ENCODE measurements at regions not wholly inside any gene's neighbourhood (a gene's known extent, or its start where the extent isn't known, plus 50 kb on each side); places are given as distances from the start of the nearest gene placed in this dataset.

DNA sequence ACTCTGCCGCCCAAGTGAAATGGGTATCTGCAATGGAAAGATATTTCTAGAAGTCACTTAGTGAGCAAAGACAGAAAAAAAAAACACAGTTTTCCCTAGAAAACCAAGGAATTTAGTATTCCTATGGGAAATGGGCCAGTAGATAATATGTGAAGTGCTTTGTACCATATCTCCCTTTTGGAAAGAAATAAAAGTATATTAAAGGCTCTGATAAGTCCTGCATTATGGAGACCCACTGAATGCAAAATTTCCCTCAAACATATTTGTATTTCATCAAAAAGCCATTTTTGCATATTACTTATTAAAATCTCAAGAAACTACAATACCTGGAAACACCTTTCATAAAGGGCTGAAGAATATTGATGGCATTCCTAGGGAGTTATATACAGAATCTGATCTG is 51.6 kb upstream of the DYNLRB2 start:
- no peak for DNase-seq (ENCODE audit: extremely low read depth in 1 of 2, low read depth in 1 of 2)

DNA sequence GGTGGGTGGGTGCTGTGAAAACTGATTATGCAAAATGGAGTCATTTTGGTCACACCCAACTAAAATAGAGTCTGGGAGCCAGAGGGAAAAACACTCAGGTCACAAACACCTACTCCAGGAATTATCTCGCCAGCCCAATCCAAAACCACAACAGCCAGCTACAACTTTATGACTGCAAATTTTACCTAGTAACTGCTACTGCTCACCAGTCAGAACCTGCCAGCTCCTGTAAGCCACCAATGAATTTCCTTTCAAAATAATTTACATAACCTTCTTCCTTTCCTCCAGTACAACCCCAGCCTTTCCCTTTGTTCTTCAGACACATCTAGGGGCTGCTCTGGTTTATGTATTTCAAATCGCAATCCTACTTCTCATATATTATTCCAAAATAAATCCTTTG is 52.6 kb upstream of the DYNLRB2 start:
- no peak for DNase-seq (ENCODE audit: extremely low read depth in 1 of 2, low read depth in 1 of 2)

GRCh38 chr16:80480664-80481063 is 60.1 kb upstream of the DYNLRB2 start:
- no peak for DNase-seq (ENCODE audit: extremely low read depth in 1 of 2, low read depth in 1 of 2)

GRCh38 chr16:80477838-80478237 is 63.0 kb upstream of the DYNLRB2 start:
- no peak for DNase-seq (ENCODE audit: extremely low read depth in 1 of 2, low read depth in 1 of 2)

GRCh38 chr16:80468029-80468428 is 72.8 kb upstream of the DYNLRB2 start:
- DNase-seq (ENCODE audit: extremely low read depth in 1 of 2, low read depth in 1 of 2), result no peak

GRCh38 chr16:80466024-80466987 is 74.5 kb upstream of the DYNLRB2 start:
- peak; percentile 23 to 33 for DNase-seq (ENCODE audit: extremely low read depth in 1 of 2, low read depth in 1 of 2)

- no peak for DNase-seq (ENCODE audit: extremely low read depth in 1 of 2, low read depth in 1 of 2)
These were observed 76.9 kb upstream of the DYNLRB2 start for GRCh38 chr16:80463751-80464495.

GRCh38 chr16:80463326-80463725 is 77.5 kb upstream of the DYNLRB2 start:
- DNase-seq (ENCODE audit: extremely low read depth in 1 of 2, low read depth in 1 of 2), result no peak

DNA sequence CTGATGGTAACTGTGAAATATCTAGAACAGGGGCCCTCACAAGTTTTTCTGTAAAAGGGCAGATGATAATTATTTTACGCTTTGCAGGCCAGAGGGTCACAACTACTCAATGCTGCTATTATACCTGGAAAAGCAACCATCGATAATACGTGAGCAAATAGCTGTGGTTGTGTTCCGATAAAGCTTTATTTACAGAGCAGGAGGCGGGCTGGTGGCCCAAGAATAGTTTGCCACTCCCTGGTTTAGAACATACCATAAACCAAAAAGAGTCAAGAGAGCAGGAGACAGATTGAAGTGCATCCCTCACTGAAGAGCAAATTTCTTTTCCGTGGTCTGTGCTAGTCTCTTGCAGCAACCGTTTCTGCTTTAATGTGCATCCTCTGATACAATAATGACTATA is 77.9 kb upstream of the DYNLRB2 start:
- no peak for DNase-seq (ENCODE audit: extremely low read depth in 1 of 2, low read depth in 1 of 2)

GRCh38 chr16:80460988-80461387 is 79.8 kb upstream of the DYNLRB2 start:
- no peak for DNase-seq (ENCODE audit: extremely low read depth in 1 of 2, low read depth in 1 of 2)

DNA sequence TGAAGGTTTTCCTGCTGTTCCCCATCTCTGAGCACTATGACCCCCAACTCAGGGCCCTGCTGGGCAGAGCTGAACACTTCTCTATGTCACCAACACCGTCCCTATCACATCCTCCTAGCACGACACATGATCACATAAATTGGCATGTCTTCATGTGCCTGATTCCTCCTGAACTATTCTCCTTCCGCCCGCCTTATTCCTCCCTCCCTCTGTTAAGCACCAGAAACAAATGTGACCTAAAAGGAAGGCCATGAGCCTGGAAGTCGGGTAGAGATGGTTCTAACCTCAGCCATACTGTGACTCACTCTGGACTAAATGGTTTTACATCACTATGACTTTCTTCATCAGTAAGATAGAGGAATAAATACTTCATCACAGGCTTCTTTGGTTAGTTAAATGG is 80.8 kb upstream of the DYNLRB2 start:
- DNase-seq (ENCODE audit: extremely low read depth in 1 of 2, low read depth in 1 of 2), result no peak

DNA sequence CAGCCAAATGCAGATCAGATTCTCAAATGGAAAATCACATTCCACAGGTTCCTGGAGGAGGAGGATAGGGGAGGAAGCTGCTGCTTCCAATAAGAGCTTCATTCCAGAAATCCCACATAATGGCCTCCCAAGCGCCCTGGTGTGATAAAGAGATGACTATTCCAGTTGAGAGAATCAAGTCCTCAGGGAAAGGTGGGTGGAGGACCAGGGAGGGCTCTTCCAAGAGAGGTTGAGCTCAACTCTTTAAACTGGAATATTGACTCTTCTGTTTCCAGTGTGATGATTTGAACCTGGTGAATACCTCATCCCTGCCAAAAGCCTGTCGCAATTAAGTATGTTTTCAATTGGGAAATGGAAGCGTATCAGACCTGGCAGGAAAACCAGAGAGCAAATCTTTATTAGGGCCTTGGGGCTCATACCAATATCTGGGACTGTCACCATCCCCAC is 81.4 kb upstream of the DYNLRB2 start:
- no peak for DNase-seq (ENCODE audit: extremely low read depth in 1 of 2, low read depth in 1 of 2)

- DNase-seq (ENCODE audit: extremely low read depth in 1 of 2, low read depth in 1 of 2), result no peak
These were observed 82.9 kb upstream of the DYNLRB2 start for GRCh38 chr16:80457871-80458270.

DNA sequence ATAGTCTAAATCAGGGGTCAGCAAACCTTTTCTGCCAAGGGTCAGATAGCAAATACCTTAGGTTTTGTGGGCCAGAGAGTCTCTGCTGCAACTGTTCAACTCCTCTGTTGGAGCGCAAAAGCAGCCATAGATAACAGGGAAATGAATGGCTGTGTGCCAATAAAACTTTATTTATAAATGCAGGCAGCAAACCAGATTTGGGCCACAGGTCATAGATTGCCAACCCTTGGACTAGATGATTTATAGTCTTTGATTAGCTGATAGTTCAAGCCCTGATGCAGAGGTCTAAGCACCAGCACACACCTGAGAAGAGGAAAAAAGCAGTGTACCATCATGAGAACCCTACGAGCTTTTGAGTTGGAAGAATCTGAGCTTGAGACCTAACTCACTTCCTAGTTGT is 86.0 kb upstream of the DYNLRB2 start:
- no peak for DNase-seq (ENCODE audit: extremely low read depth in 1 of 2, low read depth in 1 of 2)

DNA sequence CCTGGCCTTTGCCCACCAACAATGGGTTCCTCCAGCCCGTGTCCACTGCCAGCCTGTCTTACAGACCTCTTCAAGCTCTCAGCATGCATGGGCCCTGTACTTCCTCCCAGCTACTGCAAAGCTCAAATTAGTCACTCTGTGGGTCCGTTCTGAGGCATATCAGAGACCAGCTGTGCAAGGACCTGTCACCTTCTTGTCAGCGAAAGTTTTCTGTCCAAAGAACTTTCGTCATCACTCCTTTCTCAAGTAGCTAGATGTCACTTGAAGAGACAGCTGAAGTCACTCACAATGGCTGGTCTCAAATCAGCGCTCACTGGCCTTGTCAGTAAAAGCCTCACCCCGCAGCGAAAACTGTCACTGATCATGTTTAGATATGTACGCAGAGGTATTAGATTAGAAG is 91.4 kb upstream of the DYNLRB2 start:
- DNase-seq (ENCODE audit: extremely low read depth in 1 of 2, low read depth in 1 of 2), result no peak

GRCh38 chr16:80447241-80447640 is 93.6 kb upstream of the DYNLRB2 start:
- DNase-seq (ENCODE audit: extremely low read depth in 1 of 2, low read depth in 1 of 2), result no peak

DNA sequence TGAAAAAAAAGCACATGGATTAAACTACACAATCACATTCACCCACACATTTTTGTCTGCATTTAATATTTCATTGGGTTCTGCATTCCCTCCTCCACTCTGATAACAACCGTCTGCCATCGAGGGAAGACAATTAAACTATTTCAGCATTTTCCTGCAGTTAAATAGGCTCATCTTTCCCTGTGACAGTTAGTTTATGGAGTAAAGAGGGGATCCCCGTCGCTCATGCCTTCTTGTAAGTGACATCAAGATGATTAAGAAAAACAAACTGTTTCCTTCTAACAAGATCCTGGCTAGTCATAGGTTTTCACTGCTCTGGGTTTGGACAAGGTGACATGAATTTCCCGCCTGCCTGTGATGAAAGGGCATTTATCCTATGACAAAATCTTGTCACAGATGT is 98.0 kb upstream of the DYNLRB2 start:
- no peak for DNase-seq (ENCODE audit: extremely low read depth in 1 of 2, low read depth in 1 of 2)

DNA sequence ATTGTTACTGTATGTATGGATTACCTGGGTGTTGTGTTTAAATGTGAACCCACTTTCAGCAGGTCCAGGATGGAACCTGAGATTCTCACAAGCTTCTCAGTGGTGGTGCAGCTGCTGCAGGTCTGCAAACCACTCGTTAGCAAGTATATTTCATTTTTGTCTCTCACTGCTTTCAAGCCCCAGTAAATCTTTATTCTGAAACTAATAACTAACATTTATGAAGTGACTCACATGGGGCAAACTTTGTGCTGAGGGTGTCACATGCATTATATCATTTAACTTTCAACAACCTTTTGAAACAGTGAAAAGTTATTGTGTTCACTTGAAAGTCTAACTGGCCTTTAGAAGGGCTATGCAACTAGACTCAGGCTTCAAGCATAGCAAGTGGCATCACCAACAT is 98.9 kb upstream of the DYNLRB2 start:
- no peak for DNase-seq (ENCODE audit: extremely low read depth in 1 of 2, low read depth in 1 of 2)

DNA sequence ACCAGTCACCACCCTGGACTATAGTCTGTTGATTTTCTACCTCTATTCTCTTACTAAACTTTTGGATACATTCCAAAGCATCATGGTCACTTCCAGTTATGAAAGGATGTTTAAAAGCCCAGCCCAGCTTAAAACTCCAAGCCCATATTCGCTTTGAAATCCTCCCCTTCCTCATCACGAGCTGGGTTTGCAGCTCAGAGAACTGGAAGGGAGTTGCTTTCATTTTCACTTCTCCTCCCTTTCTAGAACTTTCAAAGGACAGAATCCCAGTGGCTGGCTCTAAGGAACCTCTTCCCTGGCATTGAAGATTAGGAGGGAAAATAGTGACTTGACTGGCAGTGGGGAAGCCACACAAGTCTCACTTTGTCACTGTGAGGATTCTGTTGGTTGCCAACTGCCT is 100.1 kb upstream of the DYNLRB2 start:
- DNase-seq (ENCODE audit: extremely low read depth in 1 of 2, low read depth in 1 of 2), result no peak

GRCh38 chr16:80437707-80438106 is 103.1 kb upstream of the DYNLRB2 start:
- DNase-seq (ENCODE audit: extremely low read depth in 1 of 2, low read depth in 1 of 2), result no peak

GRCh38 chr16:80436510-80436909 is 104.3 kb upstream of the DYNLRB2 start:
- no peak for DNase-seq (ENCODE audit: extremely low read depth in 1 of 2, low read depth in 1 of 2)

- no peak for DNase-seq (ENCODE audit: extremely low read depth in 1 of 2, low read depth in 1 of 2)
These were observed 107.2 kb upstream of the DYNLRB2 start for GRCh38 chr16:80433623-80434022.

Measured in stimulated activated CD8-positive, alpha-beta memory T cell treated with anti-CD3 and anti-CD28 coated beads, Interleukin-7, amount 100 ng/mL, for 48 hours (primary cell).